CD4-positive, alpha-beta T cell treated with Interleukin-15 for 1 hour (primary cell): ENCODE measurements at regions not wholly inside any gene's neighbourhood (a gene's known extent, or its start where the extent isn't known, plus 50 kb on each side); places are given as distances from the start of the nearest gene placed in this dataset.

ENCODE experiments used
- DNase-seq: peaks from one replicate; pipeline ENCODE4 v3.0.0-alpha.2; 2020

GRCh38 chr2:158006961-158007719, 94.5 kb upstream of the UPP2 start:
- DNase-seq, result no peak

GRCh38 chr2:158004126-158004764, 97.4 kb upstream of the UPP2 start:
- no peak for DNase-seq

GRCh38 chr2:158002079-158002478, 99.6 kb upstream of the UPP2 start:
- no peak for DNase-seq

GRCh38 chr2:157996799-157997198, 104.9 kb upstream of the UPP2 start:
- no peak for DNase-seq

GRCh38 chr2:157995117-157995516, 106.6 kb upstream of the UPP2 start:
- no peak for DNase-seq

GRCh38 chr2:157991932-157992331, 109.7 kb upstream of the UPP2 start:
- DNase-seq, result no peak

- DNase-seq, result no peak
Measured at GRCh38 chr2:157990173-157990572, 111.5 kb upstream of the UPP2 start.

GRCh38 chr2:157989227-157989626, 112.4 kb upstream of the UPP2 start:
- DNase-seq, result no peak

- DNase-seq, result no peak
Measured at GRCh38 chr2:157986761-157987160, 110.6 kb upstream of the ACVR1 start.

- no peak for DNase-seq
Measured at GRCh38 chr2:157984866-157985265, 108.7 kb upstream of the ACVR1 start.

GRCh38 chr2:157980020-157980419, 103.9 kb upstream of the ACVR1 start:
- no peak for DNase-seq

GRCh38 chr2:157971702-157972101, 95.6 kb upstream of the ACVR1 start:
- no peak for DNase-seq

GRCh38 chr2:157967856-157968255, 91.7 kb upstream of the ACVR1 start:
- DNase-seq, result no peak

GRCh38 chr2:157959249-157959648, 83.1 kb upstream of the ACVR1 start:
- DNase-seq, result no peak

- no peak for DNase-seq
Measured at GRCh38 chr2:157957596-157957995, 81.5 kb upstream of the ACVR1 start.

- no peak for DNase-seq
Measured at GRCh38 chr2:157952558-157952957, 76.4 kb upstream of the ACVR1 start.

GRCh38 chr2:157948856-157949255, 72.7 kb upstream of the ACVR1 start:
- no peak for DNase-seq

- DNase-seq, result no peak
Measured at GRCh38 chr2:157946919-157947557, 70.9 kb upstream of the ACVR1 start.

GRCh38 chr2:157940024-157940423, 63.9 kb upstream of the ACVR1 start:
- DNase-seq, result no peak

GRCh38 chr2:157938556-157938955, 62.4 kb upstream of the ACVR1 start:
- no peak for DNase-seq

- no peak for DNase-seq
Measured at GRCh38 chr2:157936406-157936805, 60.3 kb upstream of the ACVR1 start.

- DNase-seq, result no peak
Measured at GRCh38 chr2:157935378-157935906, 59.3 kb upstream of the ACVR1 start.

GRCh38 chr2:157934684-157935377, 58.7 kb upstream of the ACVR1 start:
- DNase-seq, result no peak
